Kidney (tissue), 13 donors: ENCODE measurements at regions not wholly inside any gene's neighbourhood (a gene's known extent, or its start where the extent isn't known, plus 50 kb on each side); places are given as distances from the start of the nearest gene placed in this dataset.

Experiments used
- DNase-seq, 5 donors: peaks; one replicate each; pipeline ENCODE4 v3.0.0-alpha.2; 2013 to 2020
- FAIRE-seq: peaks from 2 replicates; lab custom pipeline; 2012; peaks lifted over from hg19 to GRCh38; lab: Jason Lieb, UNC
- H3K27ac ChIP-seq, 2 donors: one replicate each; pipeline ENCODE4 v1.7.0; 2013; ENCODE audit warnings: low read depth in 2 of 2, low read length in 2 of 2, inconsistent platforms in 1 of 2
- H3K27me3 ChIP-seq: one replicate; pipeline ENCODE4 v1.7.1; 2013; ENCODE audit warnings: low read length, inconsistent platforms; ENCODE audit not compliant: control insufficient read depth, insufficient read depth
- H3K36me3 ChIP-seq, 3 donors: one replicate each; pipeline versions ENCODE4 v1.7.0 to v1.7.1; 2013; ENCODE audit warnings: low read length in 3 of 3, control low read depth in 1 of 3, inconsistent platforms in 1 of 3; ENCODE audit not compliant: insufficient read depth in 3 of 3, control insufficient read depth in 2 of 3
- H3K4me1 ChIP-seq, 3 donors: one replicate each; pipeline versions ENCODE4 v1.7.0 to v1.7.1; 2013; ENCODE audit warnings: low read length in 3 of 3, inconsistent platforms in 1 of 3, low read depth in 1 of 3; ENCODE audit not compliant: control insufficient read depth in 2 of 3, insufficient read depth in 2 of 3
- H3K4me3 ChIP-seq, 3 donors: one replicate each; pipeline versions ENCODE4 v1.7.0 to v1.8.1; 2013; ENCODE audit warnings: low read length in 3 of 3, control low read depth in 1 of 3, inconsistent platforms in 1 of 3
- H3K9ac ChIP-seq, 3 donors: one replicate each; pipeline versions ENCODE4 v1.7.0 to v1.7.1; 2013; ENCODE audit warnings: low read length in 3 of 3, control low read depth in 1 of 3, inconsistent platforms in 1 of 3
- H3K9me3 ChIP-seq, 3 donors: one replicate each; pipeline versions ENCODE4 v1.7.0 to v1.7.1; 2013; ENCODE audit warnings: low read length in 3 of 3, control low read depth in 1 of 3, inconsistent platforms in 1 of 3; ENCODE audit not compliant: control insufficient read depth in 2 of 3, insufficient read depth in 1 of 3
- CTCF ChIP-seq: IDR thresholded peaks from 3 replicates; pipeline ENCODE4 v1.5.1; 2012; ENCODE audit warnings: mild to moderate bottlenecking, moderate library complexity, borderline replicate concordance; ENCODE audit not compliant: insufficient read depth; ENCODE audit errors: extremely low read depth
- intact Hi-C: fragments of 100-400 bp; cut with DNase I; formaldehyde crosslinking; loops from one replicate; pipeline ENCODE4 v1.11.1; 2022
- donor health status: control.
- donor health status: control.
- donor health status: control.
- donor health status: control.
- donor health status: control.
- donor health status: DM: yes; HTN: yes; CAD: no.
- donor health status: Normal renal cell carcinoma (clear cell type).

- no peak for TF ChIP-seq CTCF
- Histone ChIP-seq H3K9ac (no peak overlapping the region), H3K9me3 (no peaks in the 10 kb centered on the region), H3K4me3 (no peak overlapping the region), H3K27me3 (no peaks in the 10 kb centered on the region), H3K27ac (no peak overlapping the region), H3K4me1 (no peaks in the 10 kb centered on the region), H3K36me3 (no peaks in the 10 kb centered on the region)
- intact Hi-C loops: no loop called here
- no peak for FAIRE-seq
- peak in 1 of 5 donors; percentile 39 for DNase-seq
Observed at GRCh38 chr14:87784386-87784785, 208.6 kb downstream of the GALC start.

GRCh38 chr14:87783071-87783470 lies 209.9 kb downstream of the GALC start:
- no peaks in the 10 kb centered on the region for H3K36me3 ChIP-seq
- TF ChIP-seq CTCF: no peak
- no peak overlapping the region for H3K27ac ChIP-seq
- no peak for FAIRE-seq
- H3K9me3 ChIP-seq: no peaks in the 10 kb centered on the region
- intact Hi-C loops: no loop called here
- no peak for DNase-seq
- no peak overlapping the region for H3K9ac ChIP-seq
- no peaks in the 10 kb centered on the region for H3K4me1 ChIP-seq
- no peak overlapping the region for H3K4me3 ChIP-seq
- no peaks in the 10 kb centered on the region for H3K27me3 ChIP-seq

GRCh38 chr14:87772854-87773253 lies 220.1 kb downstream of the GALC start:
- FAIRE-seq (no peak), DNase-seq (no peak)
- intact Hi-C loops: no loop called here
- no peaks in the 10 kb centered on the region for H3K36me3 ChIP-seq
- no peak overlapping the region for H3K27ac ChIP-seq
- H3K9me3 ChIP-seq: no peaks in the 10 kb centered on the region
- no peak overlapping the region for H3K4me3 ChIP-seq
- H3K4me1 ChIP-seq: no peaks in the 10 kb centered on the region
- no peak for TF ChIP-seq CTCF
- no peak overlapping the region for H3K9ac ChIP-seq
- no peaks in the 10 kb centered on the region for H3K27me3 ChIP-seq

- FAIRE-seq (no peak), DNase-seq (no peak)
- Histone ChIP-seq H3K4me1 (no peaks in the 10 kb centered on the region), H3K9ac (no peak overlapping the region), H3K27me3 (no peaks in the 10 kb centered on the region), H3K27ac (no peak overlapping the region), H3K36me3 (no peaks in the 10 kb centered on the region), H3K4me3 (no peak overlapping the region), H3K9me3 (no peaks in the 10 kb centered on the region)
- TF ChIP-seq CTCF: no peak
- intact Hi-C loops: no loop called here
Observed at GRCh38 chr14:87767567-87767901, 225.4 kb downstream of the GALC start.
